ENCODE measurements at regions not wholly inside any gene's neighbourhood (a gene's known extent, or its start where the extent isn't known, plus 50 kb on each side); places are given as distances from the start of the nearest gene placed in this dataset.

GRCh38 chr12:115013236-115013981, 329.4 kb upstream of the TBX3 start (continued):
- TF ChIP-seq CTCF (IDR thresholded peaks at IDR 0.05; ENCODE audit: control extremely low read depth in 1 of 3, insufficient read depth in 1 of 3, low read depth in 1 of 3, low read length in 3 of 3) (no peak), CHD7 (IDR thresholded peaks at IDR 0.05; ENCODE audit: insufficient replicate concordance, low read length) (no peak), CBX8 (IDR thresholded peaks at IDR 0.05; ENCODE audit: borderline replicate concordance, low read depth, low read length) (no peak), SIRT6 (IDR thresholded peaks at IDR 0.05; ENCODE audit: low read length) (no peak), SP4 (IDR thresholded peaks at IDR 0.05; ENCODE audit: low read length) (no peak), CHD2 (IDR thresholded peaks at IDR 0.05; ENCODE audit: low read length) (no peak), RAD21 (IDR thresholded peaks at IDR 0.05 in 1 of 2, conservative IDR thresholded peaks at IDR 0.05 in 1 of 2; ENCODE audit: low read depth in 2 of 2, low read length in 2 of 2) (no peak)

Measured in H1 (cell line).